BE2C (cell line): ENCODE measurements at regions not wholly inside any gene's neighbourhood (a gene's known extent, or its start where the extent isn't known, plus 50 kb on each side); places are given as distances from the start of the nearest gene placed in this dataset.
"Not testable (repeated sequence)": the region's sequence is repeated elsewhere in the genome, so short reads cannot be mapped to it uniquely, and the experiment has no call there.

ENCODE experiments used
- DNase-seq: peaks from one replicate; pipeline ENCODE4 v3.0.0-alpha.2; 2020
- H3K27me3 ChIP-seq: fragments of 250-450 bp; sonication (Bioruptor Pico); 2 replicates; pipeline ENCODE4 v1.5.1; 2020; ENCODE audit warnings: mild to moderate bottlenecking
- H3K36me3 ChIP-seq: fragments of 250-450 bp; sonication (Bioruptor Pico); 2 replicates; pipeline ENCODE4 v1.5.1; 2020; ENCODE audit warnings: mild to moderate bottlenecking
- H3K4me1 ChIP-seq: fragments of 250-450 bp; sonication (Bioruptor Pico); 2 replicates; pipeline ENCODE4 v1.5.1; 2020
- H3K4me3 ChIP-seq: 2 replicates; pipeline ENCODE4 v1.5.1; 2011; ENCODE audit warnings: low read depth, low read length
- H3K9me3 ChIP-seq: fragments of 250-450 bp; sonication (Bioruptor Pico); 2 replicates; pipeline ENCODE4 v1.5.1; 2020
- CTCF ChIP-seq: IDR thresholded peaks from 2 replicates; pipeline ENCODE4 v1.5.1; 2012; ENCODE audit warnings: mild to moderate bottlenecking, low read depth, low read length

GRCh38 chr5:122665051-122665450, 109.8 kb upstream of the SNX2 start:
- H3K4me3 ChIP-seq, result no peak overlapping the region
- no peak for DNase-seq
- H3K27me3 ChIP-seq, result no peaks in the 10 kb centered on the region
- no peaks in the 10 kb centered on the region for H3K9me3 ChIP-seq
- H3K4me1 ChIP-seq, result no peaks in the 10 kb centered on the region
- TF ChIP-seq CTCF, result no peak
- H3K36me3 ChIP-seq, result no peaks in the 10 kb centered on the region

- H3K4me3 ChIP-seq, result no peak overlapping the region
- no peak for DNase-seq
- H3K4me1 ChIP-seq, result no peaks in the 10 kb centered on the region
- H3K9me3 ChIP-seq, result no peaks in the 10 kb centered on the region; the same call in 1 of the 2 replicates
- H3K36me3 ChIP-seq, result no peaks in the 10 kb centered on the region
- TF ChIP-seq CTCF, result no peak
- H3K27me3 ChIP-seq, result no peaks in the 10 kb centered on the region; the same call in 1 of the 2 replicates
These were observed 106.3 kb upstream of the SNX2 start for GRCh38 chr5:122668552-122668951.

- H3K36me3 ChIP-seq, H3K27me3 ChIP-seq, H3K4me1 ChIP-seq, H3K9me3 ChIP-seq, H3K4me3 ChIP-seq, DNase-seq: not testable (repeated sequence)
These were observed 105.2 kb upstream of the SNX2 start for GRCh38 chr5:122669709-122670108.

DNA sequence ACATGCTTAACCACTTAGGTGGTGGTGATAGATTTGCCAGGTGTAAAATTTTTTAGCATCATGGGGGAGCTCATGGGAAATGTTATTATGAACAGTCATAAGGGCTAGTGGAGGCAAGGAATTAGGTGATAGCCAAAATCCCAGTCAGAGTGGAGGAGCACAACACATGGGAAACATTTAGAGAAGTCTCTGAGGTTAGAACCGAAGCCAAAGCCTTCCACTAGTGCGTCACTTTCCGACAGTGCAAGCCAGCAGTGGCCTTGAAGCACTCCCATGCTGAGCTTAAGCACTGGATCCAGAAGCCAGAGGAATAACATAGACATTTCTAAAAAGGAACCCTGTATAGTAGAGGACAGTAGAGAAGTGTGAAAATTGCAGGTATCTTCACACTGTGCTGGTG, 101.5 kb upstream of the SNX2 start:
- no peaks in the 10 kb centered on the region; the same call in 1 of the 2 replicates for H3K9me3 ChIP-seq
- no peaks in the 10 kb centered on the region for H3K4me1 ChIP-seq
- no peaks in the 10 kb centered on the region for H3K36me3 ChIP-seq
- H3K27me3 ChIP-seq, result no peaks in the 10 kb centered on the region; the same call in 1 of the 2 replicates
- no peak for DNase-seq
- no peak for TF ChIP-seq CTCF
- no peak overlapping the region for H3K4me3 ChIP-seq

DNA sequence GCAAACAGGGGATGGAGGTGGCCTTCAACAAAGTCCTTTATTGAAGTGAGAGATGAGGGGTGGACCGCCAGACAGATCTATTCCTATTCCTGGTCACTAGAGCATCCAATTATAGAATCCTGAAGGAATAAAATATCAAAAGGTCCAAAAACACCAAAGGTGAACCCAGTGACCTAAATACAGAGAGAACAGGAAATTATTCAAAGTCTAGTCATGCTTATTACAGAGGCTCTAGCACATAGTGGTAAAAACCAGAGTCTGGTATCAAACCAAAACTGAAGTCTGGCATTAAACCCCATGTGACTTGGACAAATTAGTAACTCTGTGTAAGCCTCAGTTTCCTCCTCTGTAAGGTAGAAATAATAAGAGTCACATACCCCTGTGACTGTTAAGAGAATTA, 100.5 kb upstream of the SNX2 start:
- no peak overlapping the region for H3K4me3 ChIP-seq
- no peaks in the 10 kb centered on the region; the same call in none of the 2 replicates for H3K27me3 ChIP-seq
- H3K4me1 ChIP-seq, result no peaks in the 10 kb centered on the region
- no peaks in the 10 kb centered on the region; the same call in 1 of the 2 replicates for H3K9me3 ChIP-seq
- TF ChIP-seq CTCF, result no peak
- H3K36me3 ChIP-seq, result no peaks in the 10 kb centered on the region
- DNase-seq, result no peak

DNA sequence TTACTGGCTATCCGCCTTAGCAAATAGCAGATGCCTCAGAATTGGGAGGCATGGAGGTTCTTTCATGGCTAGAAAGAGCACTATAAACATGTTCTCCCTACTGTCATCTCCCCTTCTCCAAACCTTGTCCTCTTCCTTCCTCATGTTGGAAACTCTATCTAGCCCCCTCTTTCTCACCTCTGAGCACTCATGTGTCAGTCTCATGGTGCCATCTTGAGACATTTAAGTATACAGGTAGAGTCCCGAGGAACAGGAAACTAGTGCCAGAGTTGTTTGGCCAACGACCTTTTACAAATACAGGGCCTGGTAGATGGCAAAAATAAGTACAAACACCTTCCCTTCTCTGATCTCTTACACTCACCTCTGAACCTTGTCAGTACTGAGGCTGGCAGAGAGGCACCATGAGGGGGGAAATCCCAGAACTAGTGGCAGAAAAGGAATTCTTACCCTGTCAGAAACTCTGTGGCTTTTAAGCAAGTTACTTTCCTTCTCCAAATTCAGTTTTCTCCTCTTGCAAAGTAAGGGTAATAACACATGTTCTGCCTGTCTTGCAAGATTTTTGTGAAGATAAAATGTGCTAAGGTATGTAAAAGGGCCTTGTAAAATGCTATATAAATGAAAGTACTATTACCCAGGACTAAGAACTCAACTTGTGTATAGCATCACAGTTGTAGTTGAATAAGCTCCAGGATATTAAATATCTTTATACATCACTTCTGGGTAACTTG, 94.1 kb upstream of the SNX2 start:
- Histone ChIP-seq H3K27me3 (no peaks in the 10 kb centered on the region; the same call in 1 of the 2 replicates), H3K36me3 (no peaks in the 10 kb centered on the region), H3K9me3 (no peaks in the 10 kb centered on the region), H3K4me1 (no peaks in the 10 kb centered on the region), H3K4me3 (no peak overlapping the region)
- DNase-seq, result no peak
- no peak for TF ChIP-seq CTCF
